Nephron progenitor cell (in vitro differentiated cells): ENCODE measurements at regions not wholly inside any gene's neighbourhood (a gene's known extent, or its start where the extent isn't known, plus 50 kb on each side); places are given as distances from the start of the nearest gene placed in this dataset.

ENCODE experiments used
- DNase-seq: peaks from one replicate; pipeline ENCODE4 v3.0.0; 2021
- H3K27ac Mint-ChIP-seq: 2 replicates; pipeline ENCODE4 v1.8.0; 2021; ENCODE audit warnings: mild to moderate bottlenecking, moderate library complexity, mixed read lengths
- H3K27me3 Mint-ChIP-seq: 2 replicates; pipeline ENCODE4 v1.8.0; 2021; ENCODE audit warnings: mild to moderate bottlenecking, low read depth, mixed read lengths; ENCODE audit not compliant: poor library complexity
- H3K36me3 Mint-ChIP-seq: 2 replicates; pipeline ENCODE4 v1.8.0; 2021; ENCODE audit warnings: low read depth, mixed read lengths
- H3K4me1 Mint-ChIP-seq: 2 replicates; pipeline ENCODE4 v1.8.0; 2021; ENCODE audit warnings: mixed read lengths
- H3K4me3 Mint-ChIP-seq: 2 replicates; pipeline ENCODE4 v1.8.0; 2021; ENCODE audit warnings: mild to moderate bottlenecking, moderate library complexity, mixed read lengths
- H3K9me3 Mint-ChIP-seq: 2 replicates; pipeline ENCODE4 v1.8.0; 2021; ENCODE audit warnings: mild to moderate bottlenecking, moderate library complexity, mixed read lengths
- TF ChIP-seq, protein P1 (sequence below): fragments of 200-600 bp; sonication (generic); IDR thresholded peaks from 2 replicates; pipeline ENCODE4 v1.5.0; 2021; ENCODE audit warnings: antibody characterized with exemption

GRCh38 chr12:87385322-87385721 lies 643.9 kb downstream of the C12orf50 start:
- no peak for DNase-seq
- Mint-ChIP-seq H3K27me3 (no peaks in the 10 kb centered on the region), H3K4me1 (peaks cover 26% of the 10 kb centered on the region), H3K27ac (no peak overlapping the region), H3K4me3 (no peak overlapping the region), H3K36me3 (no peaks in the 10 kb centered on the region), H3K9me3 (no peaks in the 10 kb centered on the region)
- TF ChIP-seq, protein P1, sequence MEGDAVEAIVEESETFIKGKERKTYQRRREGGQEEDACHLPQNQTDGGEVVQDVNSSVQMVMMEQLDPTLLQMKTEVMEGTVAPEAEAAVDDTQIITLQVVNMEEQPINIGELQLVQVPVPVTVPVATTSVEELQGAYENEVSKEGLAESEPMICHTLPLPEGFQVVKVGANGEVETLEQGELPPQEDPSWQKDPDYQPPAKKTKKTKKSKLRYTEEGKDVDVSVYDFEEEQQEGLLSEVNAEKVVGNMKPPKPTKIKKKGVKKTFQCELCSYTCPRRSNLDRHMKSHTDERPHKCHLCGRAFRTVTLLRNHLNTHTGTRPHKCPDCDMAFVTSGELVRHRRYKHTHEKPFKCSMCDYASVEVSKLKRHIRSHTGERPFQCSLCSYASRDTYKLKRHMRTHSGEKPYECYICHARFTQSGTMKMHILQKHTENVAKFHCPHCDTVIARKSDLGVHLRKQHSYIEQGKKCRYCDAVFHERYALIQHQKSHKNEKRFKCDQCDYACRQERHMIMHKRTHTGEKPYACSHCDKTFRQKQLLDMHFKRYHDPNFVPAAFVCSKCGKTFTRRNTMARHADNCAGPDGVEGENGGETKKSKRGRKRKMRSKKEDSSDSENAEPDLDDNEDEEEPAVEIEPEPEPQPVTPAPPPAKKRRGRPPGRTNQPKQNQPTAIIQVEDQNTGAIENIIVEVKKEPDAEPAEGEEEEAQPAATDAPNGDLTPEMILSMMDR: no peak

DNA sequence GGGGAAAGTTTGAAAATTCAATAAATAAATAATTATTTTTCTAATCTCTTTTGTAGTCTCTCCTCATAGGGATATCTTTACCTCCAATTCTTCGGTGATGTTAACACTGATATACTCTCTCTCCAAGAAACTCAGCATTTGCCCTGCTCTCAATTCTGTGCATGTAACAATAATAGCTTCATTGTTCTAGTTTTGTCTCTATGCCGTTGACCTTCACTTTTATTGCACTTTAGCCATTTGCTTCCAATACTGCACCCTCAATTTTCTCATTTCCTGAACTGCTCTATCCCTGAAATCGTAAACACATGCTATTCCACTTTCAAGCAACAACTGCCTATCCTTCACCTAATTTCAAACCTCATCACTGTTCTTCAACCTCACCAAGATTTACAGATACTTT lies 645.0 kb downstream of the C12orf50 start:
- Mint-ChIP-seq H3K4me3 (no peak overlapping the region), H3K9me3 (no peaks in the 10 kb centered on the region), H3K36me3 (no peaks in the 10 kb centered on the region), H3K27me3 (no peaks in the 10 kb centered on the region), H3K4me1 (peaks cover 26% of the 10 kb centered on the region), H3K27ac (no peak overlapping the region)
- TF ChIP-seq, protein P1: no peak
- DNase-seq: no peak

GRCh38 chr12:87383680-87384079 lies 645.5 kb downstream of the C12orf50 start:
- Mint-ChIP-seq H3K27ac (peak overlapping the region; percentile 85), H3K9me3 (no peaks in the 10 kb centered on the region), H3K4me1 (peaks cover 26% of the 10 kb centered on the region), H3K36me3 (no peaks in the 10 kb centered on the region), H3K27me3 (no peaks in the 10 kb centered on the region), H3K4me3 (no peak overlapping the region)
- TF ChIP-seq, protein P1: no peak
- DNase-seq: no peak

- Mint-ChIP-seq H3K4me1 (peaks cover 26% of the 10 kb centered on the region), H3K36me3 (no peaks in the 10 kb centered on the region), H3K4me3 (no peak overlapping the region), H3K9me3 (no peaks in the 10 kb centered on the region), H3K27me3 (no peaks in the 10 kb centered on the region), H3K27ac (no peak overlapping the region)
- no peak for DNase-seq
- TF ChIP-seq, protein P1: no peak
Measured at GRCh38 chr12:87382959-87383566, 646.1 kb downstream of the C12orf50 start.

DNA sequence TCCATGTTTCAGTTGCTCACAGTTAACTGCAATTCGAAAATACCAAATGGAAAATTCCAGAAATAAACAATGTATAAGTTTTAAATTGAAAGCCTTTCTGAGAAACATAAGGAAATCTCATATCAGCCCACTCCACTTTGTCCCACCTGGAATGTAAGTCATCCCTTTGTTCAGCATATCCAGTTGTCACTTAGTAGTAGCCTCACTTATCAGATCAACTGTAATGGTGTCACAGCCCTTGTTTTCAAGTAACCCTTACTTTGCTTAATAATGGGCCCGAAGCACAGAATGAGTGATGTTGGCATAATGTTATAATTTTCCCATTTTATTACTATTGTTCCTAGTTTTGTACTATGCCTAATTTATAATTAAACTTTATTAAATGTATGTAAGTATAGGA lies 646.8 kb downstream of the C12orf50 start:
- no peaks in the 10 kb centered on the region for H3K36me3 Mint-ChIP-seq
- peaks cover 26% of the 10 kb centered on the region for H3K4me1 Mint-ChIP-seq
- TF ChIP-seq, protein P1: no peak
- H3K4me3 Mint-ChIP-seq: no peak overlapping the region
- H3K9me3 Mint-ChIP-seq: no peaks in the 10 kb centered on the region
- H3K27me3 Mint-ChIP-seq: no peaks in the 10 kb centered on the region
- no peak for DNase-seq
- no peak overlapping the region for H3K27ac Mint-ChIP-seq

DNA sequence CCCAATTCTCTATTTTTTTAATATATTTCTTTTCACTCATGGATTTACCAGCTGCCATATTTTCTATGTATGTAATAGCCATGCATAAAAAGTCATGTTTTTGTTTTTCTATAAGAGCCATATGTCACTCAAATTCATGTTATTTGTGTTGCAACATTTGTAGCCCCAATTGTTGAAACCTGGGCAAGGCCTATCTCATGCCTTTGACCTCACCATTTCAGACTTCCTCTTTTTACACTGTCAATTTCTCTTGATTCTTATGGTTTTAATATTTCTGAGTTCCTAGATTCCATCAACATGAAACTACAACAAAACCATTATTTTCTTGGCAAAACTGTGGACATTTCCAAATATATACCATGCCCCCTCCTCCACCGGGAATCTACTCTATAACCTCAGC lies 647.5 kb downstream of the C12orf50 start:
- Mint-ChIP-seq H3K36me3 (no peaks in the 10 kb centered on the region), H3K27ac (peak overlapping the region; percentile 85), H3K9me3 (no peaks in the 10 kb centered on the region), H3K27me3 (no peaks in the 10 kb centered on the region), H3K4me1 (peaks cover 26% of the 10 kb centered on the region), H3K4me3 (no peak overlapping the region)
- TF ChIP-seq, protein P1: no peak
- DNase-seq: no peak
